HG03565 (cell line): ENCODE measurements at regions not wholly inside any gene's neighbourhood (a gene's known extent, or its start where the extent isn't known, plus 50 kb on each side); places are given as distances from the start of the nearest gene placed in this dataset.
"Not testable (repeated sequence)": the region's sequence is repeated elsewhere in the genome, so short reads cannot be mapped to it uniquely, and the experiment has no call there.

Experiments used
- ATAC-seq: cut with Tn5 transposase; IDR thresholded peaks from one replicate; pipeline ENCODE4 v1.9.1; 2021; ENCODE audit warnings: mild to moderate bottlenecking, moderate library complexity; ENCODE audit not compliant: unreplicated experiment

- ATAC-seq: no peak
These were observed 71.1 kb downstream of the TRAM1L1 start for GRCh38 chr4:117014236-117014635.

GRCh38 chr4:117010671-117011070, 74.7 kb downstream of the TRAM1L1 start:
- no peak for ATAC-seq

- ATAC-seq: peak; percentile 84
These were observed 84.3 kb downstream of the TRAM1L1 start for GRCh38 chr4:117001077-117001476.

- no peak for ATAC-seq
These were observed 102.7 kb downstream of the TRAM1L1 start for GRCh38 chr4:116982656-116983055.

GRCh38 chr4:116980436-116980835, 104.9 kb downstream of the TRAM1L1 start:
- ATAC-seq: not testable (repeated sequence)

- no peak for ATAC-seq
These were observed 126.3 kb downstream of the TRAM1L1 start for GRCh38 chr4:116959045-116959444.

GRCh38 chr4:116953947-116954346, 131.4 kb downstream of the TRAM1L1 start:
- no peak for ATAC-seq

GRCh38 chr4:116952530-116953136, 132.7 kb downstream of the TRAM1L1 start:
- ATAC-seq: no peak

- ATAC-seq: no peak
These were observed 135.5 kb downstream of the TRAM1L1 start for GRCh38 chr4:116949856-116950255.

GRCh38 chr4:116942315-116942714, 143.1 kb downstream of the TRAM1L1 start:
- ATAC-seq: no peak

- ATAC-seq: no peak
These were observed 155.0 kb downstream of the TRAM1L1 start for GRCh38 chr4:116930329-116930728.

- no peak for ATAC-seq
These were observed 158.6 kb downstream of the TRAM1L1 start for GRCh38 chr4:116926631-116927295.

- no peak for ATAC-seq
These were observed 159.4 kb downstream of the TRAM1L1 start for GRCh38 chr4:116925900-116926457.

GRCh38 chr4:116923389-116923788, 162.0 kb downstream of the TRAM1L1 start:
- ATAC-seq: no peak

GRCh38 chr4:116913451-116913850, 171.9 kb downstream of the TRAM1L1 start:
- no peak for ATAC-seq

- ATAC-seq: no peak
These were observed 178.6 kb downstream of the TRAM1L1 start for GRCh38 chr4:116906758-116907157.

- ATAC-seq: no peak
These were observed 185.8 kb downstream of the TRAM1L1 start for GRCh38 chr4:116899561-116899960.

GRCh38 chr4:116885579-116885978, 199.8 kb downstream of the TRAM1L1 start:
- no peak for ATAC-seq

GRCh38 chr4:116882503-116882902, 202.9 kb downstream of the TRAM1L1 start:
- ATAC-seq: no peak

- ATAC-seq: no peak
These were observed 204.3 kb downstream of the TRAM1L1 start for GRCh38 chr4:116881077-116881476.

GRCh38 chr4:116880625-116881024, 204.8 kb downstream of the TRAM1L1 start:
- ATAC-seq: no peak

- ATAC-seq: no peak
These were observed 207.1 kb downstream of the TRAM1L1 start for GRCh38 chr4:116878280-116878679.
